GM21381 (cell line): ENCODE measurements at regions not wholly inside any gene's neighbourhood (a gene's known extent, or its start where the extent isn't known, plus 50 kb on each side); places are given as distances from the start of the nearest gene placed in this dataset.
"Not testable (repeated sequence)": the region's sequence is repeated elsewhere in the genome, so short reads cannot be mapped to it uniquely, and the experiment has no call there.

Experiments used
- ATAC-seq: cut with Tn5 transposase; IDR thresholded peaks from one replicate; pipeline ENCODE4 v1.9.1; 2021; ENCODE audit warnings: mild to moderate bottlenecking, moderate library complexity; ENCODE audit not compliant: unreplicated experiment

GRCh38 chr5:63025679-63026078 is 447.1 kb downstream of the LRRC70 start:
- ATAC-seq, result peak; percentile 53

- no peak for ATAC-seq
These were observed 443.8 kb downstream of the LRRC70 start for GRCh38 chr5:63022403-63022802.

GRCh38 chr5:63011158-63011557 is 432.5 kb downstream of the LRRC70 start:
- no peak for ATAC-seq

- no peak for ATAC-seq
These were observed 429.6 kb downstream of the LRRC70 start for GRCh38 chr5:63008195-63008594.

GRCh38 chr5:62994842-62995241 is 416.2 kb downstream of the LRRC70 start:
- not testable (repeated sequence) for ATAC-seq

GRCh38 chr5:62985749-62986148 is 407.1 kb downstream of the LRRC70 start:
- no peak for ATAC-seq

GRCh38 chr5:62982348-62982747 is 403.7 kb downstream of the LRRC70 start:
- no peak for ATAC-seq

- no peak for ATAC-seq
These were observed 402.3 kb downstream of the LRRC70 start for GRCh38 chr5:62980884-62981283.

- ATAC-seq, result no peak
These were observed 400.9 kb downstream of the LRRC70 start for GRCh38 chr5:62979472-62979871.

- no peak for ATAC-seq
These were observed 399.0 kb downstream of the LRRC70 start for GRCh38 chr5:62977661-62978060.

- ATAC-seq, result no peak
These were observed 396.0 kb downstream of the LRRC70 start for GRCh38 chr5:62974623-62975022.

GRCh38 chr5:62969409-62970120 is 390.9 kb downstream of the LRRC70 start:
- no peak for ATAC-seq

GRCh38 chr5:62964428-62964827 is 385.8 kb downstream of the LRRC70 start:
- ATAC-seq, result no peak

- no peak for ATAC-seq
These were observed 382.2 kb downstream of the LRRC70 start for GRCh38 chr5:62960781-62961180.

GRCh38 chr5:62956597-62956996 is 378.0 kb downstream of the LRRC70 start:
- no peak for ATAC-seq

GRCh38 chr5:62954578-62954977 is 376.0 kb downstream of the LRRC70 start:
- no peak for ATAC-seq

- ATAC-seq, result no peak
These were observed 369.7 kb downstream of the LRRC70 start for GRCh38 chr5:62948301-62948700.

GRCh38 chr5:62942384-62942783 is 363.8 kb downstream of the LRRC70 start:
- no peak for ATAC-seq

- no peak for ATAC-seq
These were observed 360.3 kb downstream of the LRRC70 start for GRCh38 chr5:62938927-62939326.

GRCh38 chr5:62937661-62938558 is 359.3 kb downstream of the LRRC70 start:
- no peak for ATAC-seq

- ATAC-seq, result no peak
These were observed 357.0 kb downstream of the LRRC70 start for GRCh38 chr5:62935660-62936059.

GRCh38 chr5:62934319-62934718 is 355.7 kb downstream of the LRRC70 start:
- ATAC-seq, result no peak
